B cell (primary cell): ENCODE measurements at regions not wholly inside any gene's neighbourhood (a gene's known extent, or its start where the extent isn't known, plus 50 kb on each side); places are given as distances from the start of the nearest gene placed in this dataset.

Experiments
- ATAC-seq: fragments of 200-7000 bp; cut with Tn5 transposase; one replicate; pipeline ENCODE4 v1.10.0; 2021; ENCODE audit warnings: low read depth, mild to moderate bottlenecking, moderate number of reproducible peaks, moderate library complexity
- CTCF ChIA-PET: fragments of 350-600 bp; sonication (Branson Sonifier 250); formaldehyde crosslinking; loops from one replicate; lab custom pipeline; 2021; ENCODE audit warnings: antibody characterized with exemption, inconsistent platforms; lab: Charles Lee
- POLR2A ChIA-PET: fragments of 350-600 bp; sonication (Branson Sonifier 250); formaldehyde crosslinking; loops from one replicate; lab custom pipeline; 2021; ENCODE audit warnings: antibody characterized with exemption; lab: Charles Lee
- DNase-seq: peaks from one replicate; pipeline ENCODE4 v3.0.0; 2013
- H2AFZ ChIP-seq: 2 replicates; pipeline ENCODE4 v1.6.1; 2012; ENCODE audit warnings: mild to moderate bottlenecking, low read depth, low read length; ENCODE audit not compliant: insufficient read depth, poor library complexity, severe bottlenecking
- H3K27ac ChIP-seq, 2 donors: 1 replicate in 1 of 2; 2 replicates in 1 of 2; pipeline ENCODE4 v1.5.1; 2012 to 2013; ENCODE audit warnings: low read length in 2 of 2, mild to moderate bottlenecking in 2 of 2, moderate library complexity in 1 of 2
- H3K27me3 ChIP-seq, 4 experiments: fragments of 200-600 bp in 1 of 4; sonication (generic) in 1 of 4; replicated peaks in 1 of 4; 1 replicate in 2 of 4; 2 replicates in 2 of 4; pipeline versions ENCODE4 v1.6.1 to v1.7.0; 2013 to 2016; ENCODE audit warnings: low read length in 3 of 4, mild to moderate bottlenecking in 2 of 4, mixed read lengths in 1 of 4, moderate library complexity in 1 of 4; ENCODE audit not compliant: insufficient read depth in 4 of 4, control insufficient read depth in 3 of 4; ENCODE audit errors: control extremely low read depth in 1 of 4
- H3K36me3 ChIP-seq, 2 experiments: replicated peaks in 1 of 2; 1 replicate in 1 of 2; 2 replicates in 1 of 2; pipeline versions ENCODE4 v1.6.1 to v1.7.1; 2013; ENCODE audit warnings: low read length in 1 of 2; ENCODE audit not compliant: insufficient read depth in 2 of 2, control insufficient read depth in 1 of 2; ENCODE audit errors: control extremely low read depth in 1 of 2, extremely low read depth in 1 of 2
- H3K4me1 ChIP-seq, 2 donors: fragments of 200-600 bp in 1 of 2; sonication (generic) in 1 of 2; 1 replicate in 1 of 2; 2 replicates in 1 of 2; pipeline versions ENCODE4 v1.5.1 to v1.6.1; 2013 to 2017; ENCODE audit warnings: low read length in 2 of 2; ENCODE audit not compliant: control insufficient read depth in 2 of 2, insufficient read depth in 2 of 2
- H3K4me2 ChIP-seq: replicated peaks from 2 replicates; pipeline ENCODE3; 2012; ENCODE audit warnings: mild to moderate bottlenecking, low read depth, low read length; ENCODE audit not compliant: poor library complexity, severe bottlenecking
- H3K4me3 ChIP-seq, 5 experiments: fragments of 200-600 bp in 1 of 5; sonication (generic) in 1 of 5; 1 replicate in 3 of 5; 2 replicates in 2 of 5; pipeline versions ENCODE4 v1.5.1 to v1.7.0; 2011 to 2016; ENCODE audit warnings: low read length in 4 of 5, mild to moderate bottlenecking in 4 of 5, low read depth in 2 of 5, control low read depth in 1 of 5, moderate library complexity in 1 of 5; ENCODE audit not compliant: insufficient read depth in 1 of 5; ENCODE audit errors: control extremely low read depth in 1 of 5, extremely low read depth in 1 of 5
- H3K79me2 ChIP-seq: fragments of 200-600 bp; sonication (generic); one replicate; pipeline ENCODE4 v1.6.0; 2016; ENCODE audit warnings: low read length; ENCODE audit not compliant: control insufficient read depth, insufficient read depth
- H3K9ac ChIP-seq: fragments of 200-600 bp; sonication (generic); 2 replicates; pipeline ENCODE4 v1.6.1; 2017; ENCODE audit warnings: mild to moderate bottlenecking, low read length, moderate library complexity
- H3K9me3 ChIP-seq, 3 donors: one replicate each; pipeline versions ENCODE4 v1.6.1 to v1.7.1; 2013; ENCODE audit warnings: low read length in 2 of 3; ENCODE audit not compliant: control insufficient read depth in 2 of 3, insufficient read depth in 1 of 3; ENCODE audit errors: control extremely low read depth in 1 of 3
- H4K20me1 ChIP-seq: 2 replicates; pipeline ENCODE4 v1.6.0; 2012; ENCODE audit warnings: mild to moderate bottlenecking, low read length; ENCODE audit not compliant: insufficient read depth, control insufficient read depth, poor library complexity, severe bottlenecking
- H3K27ac Mint-ChIP-seq: one replicate; pipeline ENCODE4 v1.8.0; 2021; ENCODE audit warnings: mixed read lengths
- H3K27me3 Mint-ChIP-seq: one replicate; pipeline ENCODE4 v1.8.0; 2021; ENCODE audit warnings: mixed read lengths
- H3K4me1 Mint-ChIP-seq: one replicate; pipeline ENCODE4 v1.8.0; 2021; ENCODE audit warnings: mixed read lengths
- H3K4me3 Mint-ChIP-seq: one replicate; pipeline ENCODE4 v1.8.0; 2021; ENCODE audit warnings: mixed read lengths
- H3K9me3 Mint-ChIP-seq: one replicate; pipeline ENCODE4 v1.8.0; 2022; ENCODE audit warnings: mixed read lengths; ENCODE audit not compliant: insufficient read depth
- EZH2 ChIP-seq: IDR thresholded peaks from 2 replicates; pipeline ENCODE4 v1.6.1; 2012; ENCODE audit warnings: borderline replicate concordance, low read depth, mild to moderate bottlenecking, moderate library complexity, low read length; ENCODE audit not compliant: insufficient read depth, poor library complexity, severe bottlenecking
- WGBS: methylation state at CpG from one replicate; pipeline ENCODE4 v1.1.5; 2013; ENCODE audit warnings: missing lambda C conversion rate; ENCODE audit not compliant: insufficient coverage; 5-methylcytosine and 5-hydroxymethylcytosine counted together
- intact Hi-C: fragments of 100-400 bp; cut with micrococcal nuclease; formaldehyde crosslinking; loops from one replicate; pipeline ENCODE4 v1.10.0; 2022
- TF ChIP-seq, protein P1 (sequence below): fragments of 200-600 bp; IDR thresholded peaks from one replicate; pipeline ENCODE4 v1.8.0; 2022; ENCODE audit warnings: antibody characterized with exemption, mild to moderate bottlenecking

DNA sequence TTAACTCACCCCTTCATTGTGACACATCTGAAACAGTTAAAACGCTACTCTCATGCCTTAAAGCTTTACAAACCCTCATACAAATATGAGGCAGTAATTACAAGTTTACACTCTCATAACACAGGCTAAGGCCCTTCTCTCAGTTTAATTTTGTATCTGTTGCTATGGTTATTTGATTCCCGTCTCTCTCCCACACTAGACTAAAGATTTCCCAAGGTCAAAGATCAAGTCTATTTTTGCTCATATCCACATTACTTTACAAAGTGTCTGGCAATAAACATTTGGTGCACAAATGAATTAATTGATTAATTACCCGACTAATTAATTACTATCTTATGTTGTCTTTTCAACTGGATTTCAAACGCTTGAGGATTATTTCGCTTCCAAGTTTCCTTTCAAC, 86.4 kb upstream of the MYOCD start:
- peaks cover 0 to 9% (median 0%) of the 10 kb centered on the region in 3 donors for H3K9me3 ChIP-seq
- no peaks in the 10 kb centered on the region for H4K20me1 ChIP-seq
- no peaks in the 10 kb centered on the region for H3K36me3 ChIP-seq
- no peaks in the 10 kb centered on the region for H3K27me3 ChIP-seq
- intact Hi-C loops, result no loop called here
- ATAC-seq (no peak), DNase-seq (no peak)
- H2AFZ ChIP-seq, result no peak overlapping the region
- ChIA-PET POLR2A (no interaction called here), CTCF (no interaction called here)
- H3K4me2 ChIP-seq, result no peak overlapping the region
- no peak overlapping the region for H3K9ac ChIP-seq
- H3K27ac Mint-ChIP-seq, result no peak overlapping the region
- WGBS, result no CpG with 5 or more reads among the region's 5 CpGs
- peaks cover 3% of the 10 kb centered on the region for H3K9me3 Mint-ChIP-seq
- H3K4me1 ChIP-seq, result no peaks in the 10 kb centered on the region
- no peak overlapping the region for H3K4me3 Mint-ChIP-seq
- H3K27me3 Mint-ChIP-seq, result peaks cover 22% of the 10 kb centered on the region
- H3K4me1 Mint-ChIP-seq, result no peaks in the 10 kb centered on the region
- H3K27ac ChIP-seq, result no peak overlapping the region
- no peak overlapping the region for H3K4me3 ChIP-seq
- no peak for TF ChIP-seq EZH2
- TF ChIP-seq, protein P1, sequence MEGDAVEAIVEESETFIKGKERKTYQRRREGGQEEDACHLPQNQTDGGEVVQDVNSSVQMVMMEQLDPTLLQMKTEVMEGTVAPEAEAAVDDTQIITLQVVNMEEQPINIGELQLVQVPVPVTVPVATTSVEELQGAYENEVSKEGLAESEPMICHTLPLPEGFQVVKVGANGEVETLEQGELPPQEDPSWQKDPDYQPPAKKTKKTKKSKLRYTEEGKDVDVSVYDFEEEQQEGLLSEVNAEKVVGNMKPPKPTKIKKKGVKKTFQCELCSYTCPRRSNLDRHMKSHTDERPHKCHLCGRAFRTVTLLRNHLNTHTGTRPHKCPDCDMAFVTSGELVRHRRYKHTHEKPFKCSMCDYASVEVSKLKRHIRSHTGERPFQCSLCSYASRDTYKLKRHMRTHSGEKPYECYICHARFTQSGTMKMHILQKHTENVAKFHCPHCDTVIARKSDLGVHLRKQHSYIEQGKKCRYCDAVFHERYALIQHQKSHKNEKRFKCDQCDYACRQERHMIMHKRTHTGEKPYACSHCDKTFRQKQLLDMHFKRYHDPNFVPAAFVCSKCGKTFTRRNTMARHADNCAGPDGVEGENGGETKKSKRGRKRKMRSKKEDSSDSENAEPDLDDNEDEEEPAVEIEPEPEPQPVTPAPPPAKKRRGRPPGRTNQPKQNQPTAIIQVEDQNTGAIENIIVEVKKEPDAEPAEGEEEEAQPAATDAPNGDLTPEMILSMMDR, result no peak
- H3K79me2 ChIP-seq, result no peaks in the 10 kb centered on the region

DNA sequence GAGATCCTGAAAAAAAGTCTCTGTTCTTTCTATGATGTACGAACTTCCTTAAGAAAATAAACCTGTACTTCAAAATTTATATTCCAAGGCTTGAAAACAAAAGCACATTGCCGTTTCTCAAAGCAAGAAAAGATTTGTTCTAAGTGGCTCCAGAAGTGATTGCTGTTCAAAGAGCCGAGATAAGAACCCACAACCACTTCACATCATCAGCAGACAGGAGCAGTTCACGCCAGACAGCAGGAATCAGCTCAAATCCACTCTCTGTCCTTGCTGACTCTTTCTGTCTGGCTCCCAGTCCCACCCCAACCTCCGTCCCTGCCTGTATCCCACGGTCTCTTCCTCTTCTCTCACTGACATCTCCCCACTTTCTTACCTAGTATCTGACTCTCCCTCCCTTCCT, 85.0 kb upstream of the MYOCD start:
- intact Hi-C loops, result no loop called here
- H3K36me3 ChIP-seq, result no peaks in the 10 kb centered on the region
- no peak overlapping the region for H3K4me3 ChIP-seq
- H2AFZ ChIP-seq, result no peak overlapping the region
- H3K9ac ChIP-seq, result no peak overlapping the region
- no peaks in the 10 kb centered on the region for H3K27me3 ChIP-seq
- peaks cover 0 to 9% (median 0%) of the 10 kb centered on the region in 3 donors for H3K9me3 ChIP-seq
- Mint-ChIP-seq H3K27ac (no peak overlapping the region), H3K4me3 (no peak overlapping the region), H3K9me3 (peaks cover 3% of the 10 kb centered on the region), H3K4me1 (no peaks in the 10 kb centered on the region), H3K27me3 (peaks cover 22% of the 10 kb centered on the region)
- H3K4me2 ChIP-seq, result no peak overlapping the region
- DNase-seq (no peak), ATAC-seq (no peak)
- WGBS, result 45% methylated on average over 6 of the region's 6 CpGs
- H3K27ac ChIP-seq, result no peak overlapping the region
- H3K79me2 ChIP-seq, result no peaks in the 10 kb centered on the region
- no peaks in the 10 kb centered on the region for H4K20me1 ChIP-seq
- ChIA-PET POLR2A (no interaction called here), CTCF (no interaction called here)
- H3K4me1 ChIP-seq, result no peaks in the 10 kb centered on the region
- TF ChIP-seq, protein P1, result no peak
- no peak for TF ChIP-seq EZH2
